HG03558 (cell line): ENCODE measurements at regions not wholly inside any gene's neighbourhood (a gene's known extent, or its start where the extent isn't known, plus 50 kb on each side); places are given as distances from the start of the nearest gene placed in this dataset.

Experiments
- ATAC-seq: cut with Tn5 transposase; IDR thresholded peaks from one replicate; pipeline ENCODE4 v1.9.1; 2021; ENCODE audit warnings: moderate number of reproducible peaks; ENCODE audit not compliant: unreplicated experiment; ENCODE audit errors: extremely low read depth

- no peak for ATAC-seq
These were observed 93.9 kb downstream of the INHBB start for GRCh38 chr2:120439637-120440384.

- no peak for ATAC-seq
These were observed 94.8 kb downstream of the INHBB start for GRCh38 chr2:120440521-120441350.

DNA sequence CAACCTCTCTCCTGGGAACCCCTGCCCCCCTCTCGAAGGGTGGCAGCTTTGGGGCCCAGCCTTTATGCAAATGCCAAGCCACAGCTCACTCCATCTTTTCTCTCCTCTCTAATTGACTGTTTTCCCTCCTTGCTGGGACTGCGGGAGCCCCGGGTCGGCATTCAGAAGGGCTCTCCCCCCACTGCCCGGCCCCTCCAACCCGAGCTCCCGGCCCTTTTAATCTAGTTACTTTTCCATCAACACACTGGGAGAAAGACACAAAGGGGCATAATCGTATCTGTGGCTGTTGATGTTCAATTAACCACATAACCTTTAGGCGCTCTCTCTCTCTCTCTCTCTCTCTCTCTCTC lies 95.4 kb downstream of the INHBB start:
- ATAC-seq: no peak

DNA sequence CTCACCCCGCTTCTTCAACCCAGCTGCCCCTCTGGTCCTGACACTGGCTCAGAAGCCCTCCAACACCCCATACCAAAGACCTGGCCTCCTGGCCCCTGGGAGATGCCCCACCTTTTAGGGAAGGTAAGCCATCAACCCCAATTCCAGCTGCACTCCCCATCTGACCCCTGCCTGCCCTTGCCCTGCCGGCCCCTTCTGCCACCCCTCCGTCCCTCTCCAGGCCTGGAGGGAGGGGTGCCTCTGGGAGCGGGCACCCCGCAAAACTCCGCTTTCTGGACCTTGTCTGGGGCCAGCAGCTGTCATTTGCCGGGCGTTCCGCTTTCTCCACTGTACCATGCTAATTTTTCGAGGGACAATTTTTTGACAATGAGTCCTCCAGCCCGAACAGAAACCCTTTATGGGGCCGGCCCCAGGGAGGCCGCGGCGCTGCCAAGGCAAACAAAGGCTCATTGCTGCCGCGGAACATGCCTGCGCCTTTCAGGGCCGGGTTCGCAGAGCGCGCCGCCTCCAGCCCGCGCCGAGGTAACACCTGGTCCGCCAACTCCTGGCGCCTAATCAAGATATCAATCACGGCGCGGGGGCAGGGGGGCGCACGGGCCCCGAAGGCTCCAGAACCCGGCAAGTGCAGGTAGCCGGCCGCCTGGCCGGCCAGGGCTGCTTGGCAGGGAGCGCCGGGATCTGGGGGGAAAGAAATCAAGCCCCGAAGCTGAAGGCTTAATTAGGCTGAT lies 96.0 kb downstream of the INHBB start:
- no peak for ATAC-seq

DNA sequence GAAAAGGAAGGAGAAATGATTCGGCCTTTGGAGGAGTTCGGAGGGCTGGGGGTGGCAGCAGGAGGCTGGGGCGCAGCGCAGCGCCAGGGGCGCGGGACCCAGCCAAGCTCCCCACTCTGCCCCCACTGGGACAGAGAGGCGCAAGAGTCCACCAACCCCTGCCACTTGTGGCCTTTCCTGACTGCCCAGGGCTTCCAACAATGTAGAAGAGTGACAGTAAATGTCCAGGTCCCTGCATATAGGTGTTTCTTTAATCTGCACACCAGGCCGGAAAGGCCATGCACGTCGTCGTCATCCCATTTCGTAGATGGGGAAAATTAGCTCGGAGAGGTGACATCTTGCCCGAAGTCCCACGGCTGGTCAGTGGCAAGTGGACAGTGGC lies 96.6 kb downstream of the INHBB start:
- ATAC-seq: no peak

- ATAC-seq: no peak
These were observed 97.1 kb downstream of the INHBB start for GRCh38 chr2:120442923-120443571.

- no peak for ATAC-seq
These were observed 98.0 kb downstream of the INHBB start for GRCh38 chr2:120443946-120444345.

DNA sequence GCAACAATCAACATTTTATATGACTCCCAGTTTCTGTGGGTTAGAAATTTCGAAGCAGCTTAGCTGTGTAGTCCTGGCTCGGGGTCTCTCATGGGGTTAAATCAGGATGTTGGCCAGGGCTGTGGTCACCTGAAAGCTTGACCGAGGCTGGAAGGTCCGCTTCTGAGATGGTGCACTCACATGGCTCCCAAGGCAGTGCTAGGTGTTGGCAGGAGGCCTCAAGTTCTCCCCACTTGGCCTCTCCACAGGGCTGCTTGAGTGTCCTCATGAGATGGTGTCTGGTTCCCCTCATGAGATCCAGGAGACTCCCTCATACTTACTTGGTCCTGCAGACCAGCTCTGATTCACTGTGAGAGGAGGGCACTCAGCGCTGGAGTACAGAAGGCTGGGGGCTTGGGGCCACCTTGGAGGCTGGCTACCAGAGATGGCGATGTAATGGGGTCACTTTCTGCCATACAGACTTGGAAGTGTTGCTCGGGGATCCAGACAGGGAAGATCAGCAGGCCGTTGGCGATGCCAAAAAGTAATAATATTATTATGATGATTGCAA lies 98.8 kb downstream of the INHBB start:
- ATAC-seq: no peak

GRCh38 chr2:120445449-120446143 lies 99.7 kb downstream of the INHBB start:
- no peak for ATAC-seq

DNA sequence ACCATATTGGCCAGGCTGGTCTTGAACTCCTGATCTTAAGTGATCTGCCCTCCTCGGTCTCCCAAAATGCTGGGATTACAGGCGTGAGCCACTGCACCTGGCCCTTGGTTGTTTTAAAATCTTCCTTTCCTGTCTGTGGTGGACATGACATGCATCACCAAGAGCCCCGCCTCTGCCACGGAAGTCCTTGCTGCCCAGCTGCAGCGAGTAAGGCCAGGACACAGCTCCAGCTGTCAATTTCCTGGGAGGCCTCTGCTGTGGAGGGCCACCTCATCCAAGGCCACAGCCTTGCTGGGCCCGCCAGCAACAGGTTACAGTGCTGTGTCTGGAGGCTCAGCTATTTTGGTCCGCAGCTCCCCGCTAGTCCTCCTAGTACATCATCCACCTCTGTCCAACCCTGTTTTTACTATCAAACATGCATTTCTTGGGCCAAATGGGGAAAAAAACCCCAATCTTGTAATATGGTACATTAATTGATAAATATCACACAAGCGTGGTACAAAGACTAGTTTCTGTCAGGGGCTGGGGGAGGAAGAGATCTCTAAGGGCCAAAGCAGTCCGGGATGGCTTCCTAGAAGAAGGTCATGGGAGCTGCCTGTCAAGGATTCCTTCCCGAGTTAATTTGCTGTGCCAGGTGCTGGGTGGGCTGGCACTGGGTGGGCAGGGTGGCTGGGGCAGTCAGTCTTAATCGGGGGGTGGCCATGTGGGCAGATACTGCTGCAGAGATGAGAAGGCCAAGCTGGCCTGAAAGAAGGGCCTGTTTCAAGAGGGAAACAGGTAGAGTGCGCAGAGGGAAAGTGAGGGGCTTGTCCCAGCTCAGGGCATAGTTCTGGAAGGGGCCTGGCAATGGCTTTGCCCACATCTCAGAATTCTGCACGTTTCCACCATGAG lies 100.5 kb downstream of the INHBB start:
- no peak for ATAC-seq

- ATAC-seq: no peak
These were observed 101.3 kb downstream of the INHBB start for GRCh38 chr2:120447127-120447785.

DNA sequence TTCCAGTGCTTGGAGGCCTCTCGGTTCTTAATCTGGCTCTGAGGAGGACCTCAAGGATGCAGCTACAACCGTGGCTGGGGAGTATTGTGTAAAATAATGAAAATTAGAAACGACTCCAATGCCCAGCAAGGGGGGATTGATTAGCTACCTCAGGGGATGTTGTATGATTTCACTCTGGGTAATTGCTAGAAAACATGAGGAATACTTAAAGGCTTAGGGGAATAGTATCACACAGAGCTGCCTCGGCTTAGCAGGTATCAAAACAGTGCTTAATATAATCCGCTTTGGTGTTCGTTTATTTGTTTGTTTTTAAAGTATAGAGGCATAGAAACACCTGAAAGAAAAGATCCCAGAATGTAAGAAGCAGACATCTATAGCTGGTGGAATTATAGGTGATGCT lies 102.5 kb downstream of the INHBB start:
- ATAC-seq: no peak

- no peak for ATAC-seq
These were observed 103.2 kb downstream of the INHBB start for GRCh38 chr2:120448961-120449810.

DNA sequence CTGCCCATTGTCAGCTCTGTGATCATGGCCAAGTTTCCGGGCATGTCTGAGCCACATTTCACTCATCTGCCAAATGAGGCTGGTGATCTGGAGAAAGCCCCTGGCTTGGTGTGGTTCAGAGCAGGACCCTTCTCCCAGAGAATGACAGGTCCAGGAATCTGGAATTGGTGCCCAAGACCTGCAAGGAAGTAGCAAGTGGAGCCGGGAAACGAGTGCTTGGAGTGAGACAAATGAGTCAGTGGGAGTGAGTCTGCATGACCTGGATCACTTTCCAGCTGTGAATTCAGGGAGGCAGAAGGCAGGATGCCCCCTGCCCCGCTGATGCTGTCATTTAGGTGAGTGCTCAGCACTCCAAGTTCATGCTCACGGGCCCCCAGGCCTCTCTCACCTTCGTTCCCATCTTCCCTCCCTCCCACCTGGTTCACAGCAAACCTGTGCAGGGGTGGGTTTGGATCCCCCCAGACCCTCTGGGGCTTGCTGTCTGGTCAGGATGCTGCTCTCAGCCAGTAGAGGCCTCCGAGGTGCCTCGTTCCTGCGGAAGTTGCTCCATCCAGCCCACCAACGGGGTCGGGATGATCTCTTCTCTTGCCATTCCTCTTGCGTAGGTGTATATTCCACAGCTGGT lies 104.4 kb downstream of the INHBB start:
- no peak for ATAC-seq

DNA sequence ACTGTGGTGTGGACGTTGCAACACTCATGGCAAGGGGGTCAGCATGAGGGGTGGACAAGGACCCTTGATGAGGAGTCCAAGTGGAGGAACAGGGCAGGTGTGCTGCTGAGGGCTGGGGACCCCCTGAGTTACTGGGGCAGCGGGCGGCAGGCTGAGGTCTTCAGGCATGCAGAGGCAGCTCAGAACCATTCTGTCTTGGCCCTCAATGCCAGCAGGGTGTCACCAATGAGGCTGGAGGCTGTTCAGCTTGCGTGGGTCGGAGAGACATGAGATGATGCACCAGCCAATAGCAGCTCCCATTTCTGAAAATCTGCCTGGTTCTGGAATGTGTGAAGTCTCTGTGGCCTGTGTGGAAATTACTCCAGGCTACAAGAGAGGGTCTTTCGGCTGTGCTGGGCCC lies 105.4 kb downstream of the INHBB start:
- no peak for ATAC-seq

GRCh38 chr2:120452131-120452530 lies 106.2 kb downstream of the INHBB start:
- ATAC-seq: no peak
